ENCODE measurements at regions not wholly inside any gene's neighbourhood (a gene's known extent, or its start where the extent isn't known, plus 50 kb on each side); places are given as distances from the start of the nearest gene placed in this dataset.

DNA sequence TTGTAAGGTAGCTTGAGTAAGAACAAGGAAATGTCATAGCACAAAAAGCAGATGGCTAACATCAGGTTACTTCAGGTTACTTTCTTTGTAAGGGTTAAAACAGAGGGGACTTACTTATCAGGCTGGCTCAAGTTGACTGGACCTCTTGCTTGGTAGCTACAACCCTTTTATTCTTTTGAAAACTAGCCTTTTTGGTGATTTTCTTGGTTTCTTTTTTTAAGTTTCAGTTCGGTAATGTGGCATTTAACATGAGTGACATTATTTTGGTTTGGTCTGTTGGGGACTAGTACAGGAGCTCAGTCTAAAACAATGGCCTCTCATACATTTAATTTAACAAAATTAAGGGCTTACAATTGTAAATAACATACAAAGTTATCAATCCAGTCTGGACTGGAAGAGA, 621.4 kb downstream of the OTOL1 start:
- no TSS peak for BruUV-seq (replicated peaks)
- Histone ChIP-seq H3K9ac (ENCODE audit: insufficient read depth in 1 of 2, low read depth in 2 of 2, low read length in 2 of 2) (no peak overlapping the region), H3K4me3 (no peak overlapping the region), H3K4me2 (ENCODE audit: insufficient read depth, low read length) (no peak overlapping the region), H3K9me3 (replicated peaks; ENCODE audit: control insufficient read depth, insufficient read depth, low read depth, low read length) (peaks cover 2% of the 10 kb centered on the region; the same call in 1 of the 2 replicates), H3K9me1 (ENCODE audit: control insufficient read depth, insufficient read depth, low read length) (no peaks in the 10 kb centered on the region), H3K27ac (ENCODE audit: extremely low read depth, low read depth, low read length) (no peak overlapping the region), H3K36me3 (ENCODE audit: control insufficient read depth, insufficient read depth, low read length) (no peaks in the 10 kb centered on the region), H2AFZ (ENCODE audit: low read depth, low read length) (no peak overlapping the region), H3K79me2 (ENCODE audit: control insufficient read depth, insufficient read depth, low read length) (no peaks in the 10 kb centered on the region), H3K4me1 (replicated peaks in 1 of 2; ENCODE audit: control insufficient read depth in 2 of 2, insufficient read depth in 2 of 2, low read length in 2 of 2) (no peaks in the 10 kb centered on the region), H3K27me3 (ENCODE audit: control insufficient read depth in 2 of 2, insufficient read depth in 2 of 2, low read length in 2 of 2) (no peaks in the 10 kb centered on the region), H4K20me1 (replicated peaks; ENCODE audit: control insufficient read depth, insufficient read depth, low read length) (no peaks in the 10 kb centered on the region)
- POLR2A ChIA-PET, result no interaction called here
- FAIRE-seq, result no peak
- intact Hi-C loops (cut with micrococcal nuclease) (no loop called here), in situ Hi-C loops (cut with MboI) (no loop called here)
- CTCF ChIA-PET (ENCODE audit: low intra/inter-chr PET ratio), result no interaction called here
- ATAC-seq, result no peak
- WGBS (ENCODE audit: insufficient coverage, low coverage, missing lambda C conversion rate), result 0% methylated on average over 1 of the region's 1 CpG
- DNase-seq (ENCODE audit: extremely low read depth in 1 of 4, low spot score in 3 of 4), result no peak
- TF ChIP-seq NR1H2 (CRISPR knock-in tag; IDR thresholded peaks at IDR 0.05), result no peak
- no peak for TF ChIP-seq MTA1 (IDR thresholded peaks at IDR 0.05; ENCODE audit: borderline replicate concordance)
- TF ChIP-seq, protein P1, sequence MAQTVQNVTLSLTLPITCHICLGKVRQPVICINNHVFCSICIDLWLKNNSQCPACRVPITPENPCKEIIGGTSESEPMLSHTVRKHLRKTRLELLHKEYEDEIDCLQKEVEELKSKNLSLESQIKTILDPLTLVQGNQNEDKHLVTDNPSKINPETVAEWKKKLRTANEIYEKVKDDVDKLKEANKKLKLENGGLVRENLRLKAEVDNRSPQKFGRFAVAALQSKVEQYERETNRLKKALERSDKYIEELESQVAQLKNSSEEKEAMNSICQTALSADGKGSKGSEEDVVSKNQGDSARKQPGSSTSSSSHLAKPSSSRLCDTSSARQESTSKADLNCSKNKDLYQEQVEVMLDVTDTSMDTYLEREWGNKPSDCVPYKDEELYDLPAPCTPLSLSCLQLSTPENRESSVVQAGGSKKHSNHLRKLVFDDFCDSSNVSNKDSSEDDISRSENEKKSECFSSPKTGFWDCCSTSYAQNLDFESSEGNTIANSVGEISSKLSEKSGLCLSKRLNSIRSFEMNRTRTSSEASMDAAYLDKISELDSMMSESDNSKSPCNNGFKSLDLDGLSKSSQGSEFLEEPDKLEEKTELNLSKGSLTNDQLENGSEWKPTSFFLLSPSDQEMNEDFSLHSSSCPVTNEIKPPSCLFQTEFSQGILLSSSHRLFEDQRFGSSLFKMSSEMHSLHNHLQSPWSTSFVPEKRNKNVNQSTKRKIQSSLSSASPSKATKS (CRISPR knock-in tag; IDR thresholded peaks at IDR 0.05), result no peak
- TF ChIP-seq, protein P2, sequence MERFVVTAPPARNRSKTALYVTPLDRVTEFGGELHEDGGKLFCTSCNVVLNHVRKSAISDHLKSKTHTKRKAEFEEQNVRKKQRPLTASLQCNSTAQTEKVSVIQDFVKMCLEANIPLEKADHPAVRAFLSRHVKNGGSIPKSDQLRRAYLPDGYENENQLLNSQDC (CRISPR knock-in tag; IDR thresholded peaks at IDR 0.05), result no peak
- no peak for TF ChIP-seq POLR2AphosphoS5 (IDR thresholded peaks at IDR 0.05; ENCODE audit: control insufficient read depth, insufficient read depth, low read depth, low read length)
- no peak for TF ChIP-seq SMARCB1 (IDR thresholded peaks at IDR 0.05; ENCODE audit: insufficient read length, low read depth)
- no peak for TF ChIP-seq SETDB1 (IDR thresholded peaks at IDR 0.05; ENCODE audit: low read length)
- no peak for TF ChIP-seq HNRNPH1 (optimal IDR thresholded peaks at IDR 0.05; ENCODE audit: low read depth, low read length)
- no peak for TF ChIP-seq BHLHE40 (IDR thresholded peaks at IDR 0.05; ENCODE audit: low read length)
- TF ChIP-seq, protein P3, sequence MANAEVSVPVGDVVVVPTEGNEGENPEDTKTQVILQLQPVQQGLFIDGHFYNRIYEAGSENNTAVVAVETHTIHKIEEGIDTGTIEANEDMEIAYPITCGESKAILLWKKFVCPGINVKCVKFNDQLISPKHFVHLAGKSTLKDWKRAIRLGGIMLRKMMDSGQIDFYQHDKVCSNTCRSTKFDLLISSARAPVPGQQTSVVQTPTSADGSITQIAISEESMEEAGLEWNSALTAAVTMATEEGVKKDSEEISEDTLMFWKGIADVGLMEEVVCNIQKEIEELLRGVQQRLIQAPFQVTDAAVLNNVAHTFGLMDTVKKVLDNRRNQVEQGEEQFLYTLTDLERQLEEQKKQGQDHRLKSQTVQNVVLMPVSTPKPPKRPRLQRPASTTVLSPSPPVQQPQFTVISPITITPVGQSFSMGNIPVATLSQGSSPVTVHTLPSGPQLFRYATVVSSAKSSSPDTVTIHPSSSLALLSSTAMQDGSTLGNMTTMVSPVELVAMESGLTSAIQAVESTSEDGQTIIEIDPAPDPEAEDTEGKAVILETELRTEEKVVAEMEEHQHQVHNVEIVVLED (CRISPR knock-in tag; IDR thresholded peaks at IDR 0.05), result no peak
- TF ChIP-seq, protein P4, sequence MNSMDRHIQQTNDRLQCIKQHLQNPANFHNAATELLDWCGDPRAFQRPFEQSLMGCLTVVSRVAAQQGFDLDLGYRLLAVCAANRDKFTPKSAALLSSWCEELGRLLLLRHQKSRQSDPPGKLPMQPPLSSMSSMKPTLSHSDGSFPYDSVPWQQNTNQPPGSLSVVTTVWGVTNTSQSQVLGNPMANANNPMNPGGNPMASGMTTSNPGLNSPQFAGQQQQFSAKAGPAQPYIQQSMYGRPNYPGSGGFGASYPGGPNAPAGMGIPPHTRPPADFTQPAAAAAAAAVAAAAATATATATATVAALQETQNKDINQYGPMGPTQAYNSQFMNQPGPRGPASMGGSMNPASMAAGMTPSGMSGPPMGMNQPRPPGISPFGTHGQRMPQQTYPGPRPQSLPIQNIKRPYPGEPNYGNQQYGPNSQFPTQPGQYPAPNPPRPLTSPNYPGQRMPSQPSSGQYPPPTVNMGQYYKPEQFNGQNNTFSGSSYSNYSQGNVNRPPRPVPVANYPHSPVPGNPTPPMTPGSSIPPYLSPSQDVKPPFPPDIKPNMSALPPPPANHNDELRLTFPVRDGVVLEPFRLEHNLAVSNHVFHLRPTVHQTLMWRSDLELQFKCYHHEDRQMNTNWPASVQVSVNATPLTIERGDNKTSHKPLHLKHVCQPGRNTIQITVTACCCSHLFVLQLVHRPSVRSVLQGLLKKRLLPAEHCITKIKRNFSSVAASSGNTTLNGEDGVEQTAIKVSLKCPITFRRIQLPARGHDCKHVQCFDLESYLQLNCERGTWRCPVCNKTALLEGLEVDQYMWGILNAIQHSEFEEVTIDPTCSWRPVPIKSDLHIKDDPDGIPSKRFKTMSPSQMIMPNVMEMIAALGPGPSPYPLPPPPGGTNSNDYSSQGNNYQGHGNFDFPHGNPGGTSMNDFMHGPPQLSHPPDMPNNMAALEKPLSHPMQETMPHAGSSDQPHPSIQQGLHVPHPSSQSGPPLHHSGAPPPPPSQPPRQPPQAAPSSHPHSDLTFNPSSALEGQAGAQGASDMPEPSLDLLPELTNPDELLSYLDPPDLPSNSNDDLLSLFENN (IDR thresholded peaks at IDR 0.05; ENCODE audit: low read depth in 2 of 2, low read length in 2 of 2), result no peak
- no peak for TF ChIP-seq SP2 (IDR thresholded peaks at IDR 0.05; ENCODE audit: extremely low read depth, low read depth, low read length, poor library complexity, severe bottlenecking)
- TF ChIP-seq PPARD (CRISPR knock-in tag; IDR thresholded peaks at IDR 0.05), result no peak
- TF ChIP-seq FOSL1 (tag; conservative IDR thresholded peaks at IDR 0.05), result no peak
